OCI-LY7 (cell line): ENCODE measurements at regions not wholly inside any gene's neighbourhood (a gene's known extent, or its start where the extent isn't known, plus 50 kb on each side); places are given as distances from the start of the nearest gene placed in this dataset.

Experiments used
- BruUV-seq: library from RNA; stranded (reverse); fragments of 400-500 nt; replicated peaks from 2 replicates; lab custom pipeline; 2021; lab: Mats Ljungman, UMichigan
- CTCF ChIA-PET: fragments of 300-600 bp; sonication (Branson Sonifier 250); formaldehyde crosslinking; loops from one replicate; lab custom pipeline; 2022; ENCODE audit warnings: antibody characterized with exemption; ENCODE audit not compliant: unreplicated experiment; lab: Charles Lee
- POLR2A ChIA-PET: fragments of 300-600 bp; sonication (Branson Sonifier 250); formaldehyde crosslinking; loops from one replicate; lab custom pipeline; 2022; ENCODE audit warnings: antibody characterized with exemption; lab: Charles Lee
- DNase-seq: peaks from one replicate; pipeline ENCODE4 v3.0.0-alpha.2; 2015; ENCODE audit warnings: low spot score
- H2AFZ ChIP-seq: fragments of 200-600 bp; sonication (generic), shearing (Covaris generic); 2 replicates; pipeline ENCODE4 v1.6.1; 2014; ENCODE audit warnings: mild to moderate bottlenecking, antibody characterized with exemption, low read length, moderate library complexity
- H3K27ac ChIP-seq: fragments of 200-600 bp; sonication (generic); 2 replicates; pipeline ENCODE4 v1.5.1; 2014; ENCODE audit warnings: mixed run types, low read depth, mild to moderate bottlenecking, moderate library complexity, low read length, inconsistent platforms; ENCODE audit not compliant: poor library complexity, severe bottlenecking
- H3K36me3 ChIP-seq: fragments of 200-600 bp; sonication (generic); 2 replicates; pipeline ENCODE4 v1.6.1; 2014; ENCODE audit warnings: mild to moderate bottlenecking, antibody characterized with exemption, low read length, moderate library complexity, mixed read lengths; ENCODE audit not compliant: insufficient read depth
- H3K4me1 ChIP-seq: fragments of 200-600 bp; sonication (generic); 2 replicates; pipeline ENCODE4 v1.5.1; 2014; ENCODE audit warnings: mild to moderate bottlenecking, low read length; ENCODE audit not compliant: insufficient read depth, poor library complexity, severe bottlenecking
- H3K4me2 ChIP-seq: fragments of 200-600 bp; sonication (generic); 2 replicates; pipeline ENCODE4 v1.6.1; 2014; ENCODE audit warnings: mild to moderate bottlenecking, low read length
- H3K4me3 ChIP-seq: fragments of 200-600 bp; sonication (generic); 2 replicates; pipeline ENCODE4 v1.5.1; 2014; ENCODE audit warnings: mild to moderate bottlenecking, low read depth, low read length; ENCODE audit not compliant: poor library complexity, severe bottlenecking
- H3K79me2 ChIP-seq: fragments of 200-600 bp; sonication (generic); 2 replicates; pipeline ENCODE4 v1.6.1; 2016; ENCODE audit warnings: low read depth, mild to moderate bottlenecking, low read length, moderate library complexity, mixed read lengths; ENCODE audit not compliant: insufficient read depth
- H3K9me2 ChIP-seq: fragments of 200-600 bp; sonication (generic); 2 replicates; pipeline ENCODE4 v1.6.1; 2016; ENCODE audit warnings: mild to moderate bottlenecking, low read length, mixed read lengths; ENCODE audit not compliant: insufficient read depth
- H3K9me3 ChIP-seq: fragments of 200-600 bp; sonication (generic); 2 replicates; pipeline ENCODE4 v1.6.1; 2014; ENCODE audit warnings: mild to moderate bottlenecking, mixed run types, low read length, mixed read lengths
- H4K20me1 ChIP-seq: fragments of 200-600 bp; sonication (generic); 2 replicates; pipeline ENCODE4 v1.6.1; 2014; ENCODE audit warnings: mild to moderate bottlenecking, antibody characterized with exemption, low read length, moderate library complexity, mixed read lengths; ENCODE audit not compliant: insufficient read depth
- CTCF ChIP-seq: fragments of 200-600 bp; sonication (generic); conservative IDR thresholded peaks from 2 replicates; pipeline ENCODE4 v1.5.1; 2014; ENCODE audit warnings: mild to moderate bottlenecking, antibody characterized with exemption, low read length, moderate library complexity, mixed read lengths
- EZH2phosphoT487 ChIP-seq: fragments of 200-600 bp; sonication (generic); IDR thresholded peaks from 2 replicates; pipeline ENCODE4 v1.6.1; 2018; ENCODE audit warnings: low read depth, borderline replicate concordance, mild to moderate bottlenecking, mixed run types, antibody characterized with exemption, low read length, moderate library complexity, mixed read lengths
- intact Hi-C: fragments of 100-400 bp; cut with micrococcal nuclease; formaldehyde crosslinking; loops from one replicate; pipeline ENCODE4 v1.10.0; 2022; ENCODE audit not compliant: unreplicated experiment

- Histone ChIP-seq H3K9me3 (no peaks in the 10 kb centered on the region), H3K4me3 (no peak overlapping the region), H3K4me1 (no peaks in the 10 kb centered on the region), H2AFZ (no peak overlapping the region), H3K4me2 (no peak overlapping the region), H4K20me1 (no peaks in the 10 kb centered on the region), H3K9me2 (no peaks in the 10 kb centered on the region), H3K36me3 (no peaks in the 10 kb centered on the region), H3K79me2 (no peaks in the 10 kb centered on the region), H3K27ac (no peak overlapping the region)
- intact Hi-C loops, result no loop called here
- POLR2A ChIA-PET, result no interaction called here
- DNase-seq, result no peak
- CTCF ChIA-PET, result no interaction called here
- no TSS peak for BruUV-seq
- no peak for TF ChIP-seq CTCF
These were observed 331.2 kb upstream of the SFSWAP start for GRCh38 chr12:131379738-131380137.

GRCh38 chr12:131380220-131380964 is 330.5 kb upstream of the SFSWAP start:
- Histone ChIP-seq H4K20me1 (no peaks in the 10 kb centered on the region), H3K27ac (no peak overlapping the region), H3K36me3 (no peaks in the 10 kb centered on the region), H3K4me3 (no peak overlapping the region), H3K4me1 (no peaks in the 10 kb centered on the region), H2AFZ (no peak overlapping the region), H3K79me2 (no peaks in the 10 kb centered on the region), H3K4me2 (no peak overlapping the region), H3K9me3 (no peaks in the 10 kb centered on the region), H3K9me2 (no peaks in the 10 kb centered on the region)
- no peak for DNase-seq
- ChIA-PET POLR2A (no interaction called here), CTCF (no interaction called here)
- intact Hi-C loops, result no loop called here
- BruUV-seq, result no TSS peak
- TF ChIP-seq EZH2phosphoT487 (no peak), CTCF (no peak)

- POLR2A ChIA-PET, result no interaction called here
- no peaks in the 10 kb centered on the region for H3K79me2 ChIP-seq
- no peaks in the 10 kb centered on the region for H3K4me1 ChIP-seq
- no peak overlapping the region for H3K4me2 ChIP-seq
- intact Hi-C loops, result no loop called here
- no peak overlapping the region for H3K27ac ChIP-seq
- no peaks in the 10 kb centered on the region for H3K9me2 ChIP-seq
- no peaks in the 10 kb centered on the region for H4K20me1 ChIP-seq
- H2AFZ ChIP-seq, result no peak overlapping the region
- no peak overlapping the region for H3K4me3 ChIP-seq
- CTCF ChIA-PET, result no interaction called here
- TF ChIP-seq CTCF, result no peak
- TF ChIP-seq EZH2phosphoT487, result no peak
- no TSS peak for BruUV-seq
- H3K36me3 ChIP-seq, result no peaks in the 10 kb centered on the region
- no peak for DNase-seq
- H3K9me3 ChIP-seq, result no peaks in the 10 kb centered on the region
These were observed 329.8 kb upstream of the SFSWAP start for GRCh38 chr12:131380965-131381705.
